ENCODE measurements at regions not wholly inside any gene's neighbourhood (a gene's known extent, or its start where the extent isn't known, plus 50 kb on each side); places are given as distances from the start of the nearest gene placed in this dataset.

GRCh38 chr10:131657318-131657984 lies 243.4 kb upstream of the PPP2R2D start:
- no peak overlapping the region for H3K27ac Mint-ChIP-seq
- Histone ChIP-seq H3K27ac (ENCODE audit: low read depth in 1 of 2, low read length in 2 of 2) (no peak overlapping the region), H3K4me3 (ENCODE audit: low read length) (no peak overlapping the region), H3K36me3 (ENCODE audit: insufficient read depth, low read length) (no peaks in the 10 kb centered on the region), H3K27me3 (ENCODE audit: control insufficient read depth in 1 of 2, insufficient read depth in 2 of 2, low read length in 2 of 2) (peaks cover 0 to 2% of the 10 kb centered on the region in 2 experiments), H3K9me3 (ENCODE audit: control insufficient read depth in 1 of 2, insufficient read depth in 1 of 2, low read length in 2 of 2) (peaks cover 0 to 40% of the 10 kb centered on the region in 2 experiments), H3K4me1 (ENCODE audit: insufficient read depth, low read length) (peaks cover 2% of the 10 kb centered on the region)
- intact Hi-C loops (cut with DNase I, micrococcal nuclease) = no loop called here
- no peak for TF ChIP-seq CTCF (IDR thresholded peaks at IDR 0.05)
- ChIA-PET POLR2A (no interaction called here), CTCF (no interaction called here)
- DNase-seq (no peak), ATAC-seq (ENCODE audit: poor library complexity) (no peak)
- H3K9me3 Mint-ChIP-seq = no peaks in the 10 kb centered on the region
- H3K27me3 Mint-ChIP-seq = peaks cover 30% of the 10 kb centered on the region
- H3K4me3 Mint-ChIP-seq = no peak overlapping the region
- no peaks in the 10 kb centered on the region for H3K36me3 Mint-ChIP-seq (ENCODE audit: low read depth)
- H3K4me1 Mint-ChIP-seq (ENCODE audit: low read depth) = no peaks in the 10 kb centered on the region

GRCh38 chr10:131657985-131658330 lies 242.8 kb upstream of the PPP2R2D start:
- DNase-seq (no peak), ATAC-seq (ENCODE audit: poor library complexity) (no peak)
- H3K4me3 ChIP-seq (ENCODE audit: low read length) = no peak overlapping the region
- Mint-ChIP-seq H3K27me3 (peaks cover 25% of the 10 kb centered on the region), H3K27ac (no peak overlapping the region), H3K4me1 (ENCODE audit: low read depth) (no peaks in the 10 kb centered on the region), H3K36me3 (ENCODE audit: low read depth) (no peaks in the 10 kb centered on the region), H3K9me3 (no peaks in the 10 kb centered on the region), H3K4me3 (no peak overlapping the region)
- TF ChIP-seq CTCF (IDR thresholded peaks at IDR 0.05) = no peak
- H3K4me1 ChIP-seq (ENCODE audit: insufficient read depth, low read length) = no peaks in the 10 kb centered on the region
- peaks cover 0 to 45% of the 10 kb centered on the region in 2 experiments for H3K9me3 ChIP-seq (ENCODE audit: control insufficient read depth in 1 of 2, insufficient read depth in 1 of 2, low read length in 2 of 2)
- no peaks in the 10 kb centered on the region for H3K36me3 ChIP-seq (ENCODE audit: insufficient read depth, low read length)
- H3K27me3 ChIP-seq (ENCODE audit: control insufficient read depth in 1 of 2, insufficient read depth in 2 of 2, low read length in 2 of 2) = no peaks in the 10 kb centered on the region
- intact Hi-C loops (cut with DNase I, micrococcal nuclease) = no loop called here
- POLR2A ChIA-PET = no interaction called here
- CTCF ChIA-PET = no interaction called here
- no peak overlapping the region for H3K27ac ChIP-seq (ENCODE audit: low read depth in 1 of 2, low read length in 2 of 2)

GRCh38 chr10:131658476-131659110 lies 242.2 kb upstream of the PPP2R2D start:
- ChIA-PET POLR2A (no interaction called here), CTCF (no interaction called here)
- no peaks in the 10 kb centered on the region for H3K9me3 Mint-ChIP-seq
- intact Hi-C loops (cut with DNase I, micrococcal nuclease) = no loop called here
- no peak overlapping the region for H3K4me3 ChIP-seq (ENCODE audit: low read length)
- no peak overlapping the region for H3K4me3 Mint-ChIP-seq
- no peaks in the 10 kb centered on the region for H3K36me3 Mint-ChIP-seq (ENCODE audit: low read depth)
- H3K27ac Mint-ChIP-seq = no peak overlapping the region
- H3K27me3 ChIP-seq (ENCODE audit: control insufficient read depth in 1 of 2, insufficient read depth in 2 of 2, low read length in 2 of 2) = no peaks in the 10 kb centered on the region
- H3K4me1 ChIP-seq (ENCODE audit: insufficient read depth, low read length) = no peaks in the 10 kb centered on the region
- no peak for DNase-seq
- peaks cover 22% of the 10 kb centered on the region for H3K27me3 Mint-ChIP-seq
- ATAC-seq (ENCODE audit: poor library complexity) = no peak
- TF ChIP-seq CTCF (IDR thresholded peaks at IDR 0.05) = no peak
- no peaks in the 10 kb centered on the region for H3K36me3 ChIP-seq (ENCODE audit: insufficient read depth, low read length)
- H3K4me1 Mint-ChIP-seq (ENCODE audit: low read depth) = no peaks in the 10 kb centered on the region
- no peak overlapping the region for H3K27ac ChIP-seq (ENCODE audit: low read depth in 1 of 2, low read length in 2 of 2)
- H3K9me3 ChIP-seq (ENCODE audit: control insufficient read depth in 1 of 2, insufficient read depth in 1 of 2, low read length in 2 of 2) = peaks cover 0 to 46% of the 10 kb centered on the region in 2 experiments
